Lower leg skin (tissue), 3 donors: ENCODE measurements at regions not wholly inside any gene's neighbourhood (a gene's known extent, or its start where the extent isn't known, plus 50 kb on each side); places are given as distances from the start of the nearest gene placed in this dataset.

ENCODE experiments used
- CTCF ChIP-seq, 3 donors: fragments of 450-650 bp; IDR thresholded peaks; one replicate each; pipeline ENCODE4 v1.5.1; 2016; ENCODE audit warnings: antibody characterized with exemption in 3 of 3, mild to moderate bottlenecking in 3 of 3, moderate library complexity in 2 of 3
- POLR2A ChIP-seq, 2 donors: fragments of 450-650 bp; IDR thresholded peaks; one replicate each; pipeline ENCODE4 v1.6.1; 2016 to 2017; ENCODE audit warnings: antibody characterized with exemption in 2 of 2, mild to moderate bottlenecking in 1 of 2, moderate library complexity in 1 of 2

GRCh38 chr22:49116486-49117120 lies 711.1 kb downstream of the BRD1 start:
- no peak for TF ChIP-seq CTCF (IDR thresholded peaks at IDR 0.05)
- no peak for TF ChIP-seq POLR2A (IDR thresholded peaks at IDR 0.05)
